Left lobe of liver (tissue), 2 donors: ENCODE measurements at regions not wholly inside any gene's neighbourhood (a gene's known extent, or its start where the extent isn't known, plus 50 kb on each side); places are given as distances from the start of the nearest gene placed in this dataset.
"Not testable (repeated sequence)": the region's sequence is repeated elsewhere in the genome, so short reads cannot be mapped to it uniquely, and the experiment has no call there.

Experiments
- ATAC-seq: fragments of 200-7000 bp; cut with Tn5 transposase; one replicate; pipeline ENCODE4 v1.9.1; 2020; ENCODE audit warnings: mild to moderate bottlenecking, moderate library complexity
- DNase-seq: peaks from one replicate; pipeline ENCODE4 v3.0.0-alpha.2; 2020; ENCODE audit warnings: low spot score
- donor health status: DM: no; HTN: no; CAD: no; lungs with moderate emphysema.
- donor health status: DM: no; HTN: yes; CAD: no.

GRCh38 chrX:122270809-122271494, 913.1 kb upstream of the GRIA3 start:
- ATAC-seq: no peak
- no peak for DNase-seq

DNA sequence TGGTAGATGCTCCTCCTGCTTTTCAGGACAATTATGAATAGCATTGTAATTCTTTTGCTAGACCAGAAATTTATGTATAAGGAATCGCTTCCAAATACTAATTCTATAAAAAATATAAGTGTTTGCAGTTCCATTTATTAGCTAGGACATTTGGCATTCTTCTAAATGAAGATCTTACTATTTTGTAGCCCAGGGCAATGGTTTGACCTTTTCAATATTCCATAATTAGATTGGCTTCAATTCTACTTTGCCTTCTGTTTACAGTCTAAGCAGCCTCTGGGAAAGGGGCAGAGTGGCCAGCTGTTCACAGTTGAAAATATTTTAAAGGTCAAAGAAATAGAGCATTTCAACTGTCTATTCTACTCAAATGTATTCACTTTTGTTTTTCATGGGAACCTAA, 912.1 kb upstream of the GRIA3 start:
- DNase-seq (no peak), ATAC-seq (no peak)

DNA sequence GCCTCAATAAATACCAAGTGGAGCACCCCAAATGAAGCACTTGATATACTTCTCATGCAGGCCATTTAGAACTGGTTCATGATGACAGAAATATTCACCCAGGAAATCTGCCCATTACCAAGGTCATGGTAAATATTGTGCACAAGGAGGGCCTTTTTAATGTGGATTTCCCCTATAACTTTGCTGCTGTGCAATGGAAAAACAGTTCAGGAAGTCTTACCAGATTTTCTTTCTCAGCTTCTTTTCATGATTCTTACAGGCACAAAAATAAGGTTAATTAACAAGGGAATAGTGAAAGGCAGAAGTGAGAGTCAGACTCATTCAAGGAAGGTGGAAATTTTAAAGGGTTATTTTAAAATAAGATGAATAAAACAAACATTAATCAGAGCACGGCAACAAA, 904.3 kb upstream of the GRIA3 start:
- ATAC-seq: no peak

GRCh38 chrX:122299822-122300221, 884.3 kb upstream of the GRIA3 start:
- ATAC-seq, DNase-seq: not testable (repeated sequence)

More for the DNA sequence above, 904.3 kb upstream of the GRIA3 start:
- DNase-seq: no peak

GRCh38 chrX:122301491-122301890, 882.6 kb upstream of the GRIA3 start:
- DNase-seq (no peak), ATAC-seq (no peak)

DNA sequence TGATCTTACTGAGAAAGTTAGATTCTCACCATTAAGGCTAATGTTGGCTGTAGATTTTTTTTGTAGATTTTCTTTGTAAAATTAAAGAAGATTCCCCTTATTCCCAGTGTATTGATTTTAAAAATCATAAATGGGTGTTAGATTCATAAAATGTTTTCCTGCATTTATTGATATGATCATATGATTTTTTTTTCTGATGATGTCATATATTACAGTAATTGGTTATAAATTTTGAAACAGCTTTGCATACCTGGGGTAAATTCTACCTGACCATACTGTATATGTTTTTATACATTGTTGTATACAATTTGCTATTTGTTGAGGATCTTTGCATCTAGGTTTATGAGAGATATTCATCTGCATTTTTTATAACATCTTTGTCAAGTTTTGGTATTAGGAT, 880.3 kb upstream of the GRIA3 start:
- ATAC-seq: no peak

DNA sequence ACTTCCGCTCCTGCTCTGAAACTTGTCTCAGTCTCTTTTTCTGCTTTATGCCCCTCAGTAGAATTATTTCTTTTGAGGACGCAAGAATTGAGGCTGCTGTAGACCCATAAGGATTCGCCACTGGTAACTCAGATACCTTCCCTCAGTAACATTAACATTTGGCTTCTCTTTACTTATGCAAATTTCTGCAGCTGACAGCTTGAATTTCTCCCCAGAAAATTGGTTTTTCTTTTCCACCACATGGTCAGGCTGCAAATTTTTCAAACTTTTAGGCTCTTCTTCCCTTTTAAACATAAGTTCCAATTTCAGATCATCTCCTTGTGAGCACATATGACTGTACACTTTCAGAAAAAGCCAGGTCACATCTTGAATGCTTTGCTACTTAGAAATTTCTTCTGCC, 839.3 kb upstream of the GRIA3 start:
- no peak for DNase-seq
- ATAC-seq: no peak

More for the DNA sequence above, 880.3 kb upstream of the GRIA3 start:
- DNase-seq: no peak

- ATAC-seq (no peak), DNase-seq (no peak)
These were observed 820.8 kb upstream of the GRIA3 start for GRCh38 chrX:122363112-122363795.

DNA sequence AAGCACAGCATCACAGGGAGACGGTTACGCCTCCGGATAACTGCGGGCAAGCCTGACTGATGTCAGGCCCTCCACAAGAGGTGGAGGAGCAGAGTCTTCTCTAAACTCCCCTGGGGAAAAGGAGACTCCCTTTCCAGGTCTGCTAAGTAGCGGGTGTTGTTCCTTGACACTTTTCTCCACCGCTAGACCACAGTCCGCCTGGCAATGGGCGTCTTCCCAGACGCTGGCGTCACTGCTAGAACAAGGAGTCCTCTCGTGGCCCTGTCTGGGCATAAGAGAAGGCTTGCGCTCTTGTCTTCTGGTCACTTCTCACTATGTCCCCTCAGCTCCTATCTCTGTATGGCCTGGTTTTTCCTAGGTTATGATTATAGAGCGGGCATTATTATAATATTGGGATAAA, 808.5 kb upstream of the GRIA3 start:
- not testable (repeated sequence) for ATAC-seq, DNase-seq

DNA sequence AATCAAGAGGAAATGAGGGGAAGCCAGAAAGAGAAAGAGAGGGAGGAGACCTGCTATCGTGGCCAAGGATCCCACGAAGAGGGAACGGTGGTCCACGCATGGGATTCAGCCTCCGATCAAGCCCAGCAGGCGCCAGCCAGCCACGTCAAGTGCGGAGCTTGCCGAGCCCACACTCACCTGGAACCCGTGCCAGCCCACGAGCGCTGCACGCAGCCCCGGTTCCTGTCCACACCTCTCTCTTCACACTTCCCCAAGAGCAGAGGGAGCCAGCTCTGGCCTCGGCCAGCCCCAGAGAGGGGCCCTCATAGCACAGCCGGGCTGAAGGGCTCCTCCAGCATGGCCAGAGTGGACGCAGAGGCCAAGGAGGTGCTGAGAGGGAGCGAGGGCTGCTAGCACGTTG, 795.1 kb upstream of the GRIA3 start:
- DNase-seq: no peak
- ATAC-seq: no peak

DNA sequence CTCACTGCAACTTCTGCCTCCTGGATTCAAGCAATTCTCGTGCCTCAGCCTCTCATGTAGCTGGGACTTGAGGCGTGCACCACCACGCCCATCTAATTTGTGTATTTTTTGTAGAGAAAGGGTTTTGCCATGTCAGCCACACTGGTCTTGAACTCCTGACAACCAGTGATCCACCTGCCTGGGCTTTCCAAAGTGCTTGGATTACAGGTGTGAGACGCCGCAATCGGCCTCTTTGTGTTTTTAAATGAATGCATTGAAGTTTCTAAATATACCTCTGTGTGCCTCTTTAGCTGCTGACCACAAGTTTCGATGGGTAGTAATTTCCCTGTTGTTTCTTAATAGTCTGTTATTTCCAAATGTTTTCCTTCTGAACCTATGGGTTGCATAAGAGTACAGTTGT, 765.3 kb upstream of the GRIA3 start:
- no peak for DNase-seq
- no peak for ATAC-seq

DNA sequence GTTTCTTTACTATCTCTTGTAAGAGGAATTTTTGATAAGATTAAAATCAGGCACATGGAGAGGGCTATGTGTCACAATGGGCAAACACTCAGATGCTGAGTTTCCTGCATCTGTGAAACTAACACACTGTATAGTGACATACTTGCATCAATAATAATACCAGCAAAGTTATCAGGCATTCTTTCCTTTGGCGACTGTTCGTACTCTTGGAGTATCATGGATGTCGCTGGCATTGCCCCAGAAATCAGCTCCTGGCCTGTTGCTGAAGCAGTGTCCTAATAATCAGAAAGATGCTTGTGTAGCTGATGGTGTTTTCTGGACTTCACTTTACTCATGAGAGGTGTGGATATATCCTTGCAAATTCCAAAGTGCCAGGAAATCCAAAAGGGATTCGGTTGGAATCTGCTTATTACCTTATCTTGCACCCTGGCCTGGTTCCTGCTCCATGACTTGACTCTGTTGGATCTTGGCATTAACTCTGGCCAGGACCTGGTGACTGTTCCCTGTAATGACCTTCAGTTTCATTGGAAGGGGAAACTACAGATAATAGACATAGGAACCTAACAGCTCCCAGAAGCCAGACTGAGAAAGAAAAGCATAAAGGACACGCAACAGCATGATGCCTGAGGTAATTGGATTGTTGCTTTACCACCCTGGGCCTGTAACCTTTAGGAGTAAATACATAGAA, 762.5 kb upstream of the GRIA3 start:
- ATAC-seq (no peak), DNase-seq (no peak)

GRCh38 chrX:122422547-122422946, 761.5 kb upstream of the GRIA3 start:
- no peak for DNase-seq
- no peak for ATAC-seq

GRCh38 chrX:122434942-122435341, 749.1 kb upstream of the GRIA3 start:
- ATAC-seq (no peak), DNase-seq (no peak)

- no peak for DNase-seq
- ATAC-seq: no peak
These were observed 744.2 kb upstream of the GRIA3 start for GRCh38 chrX:122439831-122440230.

- DNase-seq: no peak
- no peak for ATAC-seq
These were observed 743.2 kb upstream of the GRIA3 start for GRCh38 chrX:122440832-122441231.

- ATAC-seq (no peak), DNase-seq (no peak)
These were observed 742.6 kb upstream of the GRIA3 start for GRCh38 chrX:122441451-122441850.

DNA sequence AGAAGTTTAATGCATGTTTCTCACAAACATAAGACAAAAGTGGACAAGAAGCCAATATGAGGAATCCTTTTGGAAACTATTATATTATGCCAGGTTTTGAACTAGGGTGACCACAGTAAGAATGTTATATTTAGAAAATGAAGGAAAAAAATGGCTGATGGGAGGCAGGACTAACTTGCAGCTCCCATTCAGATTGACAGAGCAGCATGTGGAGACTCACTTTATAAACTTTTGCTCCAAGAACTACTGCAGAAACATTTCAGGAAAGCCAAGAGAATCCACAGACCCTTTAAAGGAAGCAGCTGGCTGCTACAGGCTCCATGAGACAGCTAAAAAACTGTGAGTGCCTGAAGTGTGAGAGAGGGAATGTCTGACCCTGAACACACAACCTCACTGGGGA, 738.6 kb upstream of the GRIA3 start:
- ATAC-seq: no peak
- no peak for DNase-seq

GRCh38 chrX:122464341-122464740, 719.7 kb upstream of the GRIA3 start:
- no peak for ATAC-seq
- no peak for DNase-seq

DNA sequence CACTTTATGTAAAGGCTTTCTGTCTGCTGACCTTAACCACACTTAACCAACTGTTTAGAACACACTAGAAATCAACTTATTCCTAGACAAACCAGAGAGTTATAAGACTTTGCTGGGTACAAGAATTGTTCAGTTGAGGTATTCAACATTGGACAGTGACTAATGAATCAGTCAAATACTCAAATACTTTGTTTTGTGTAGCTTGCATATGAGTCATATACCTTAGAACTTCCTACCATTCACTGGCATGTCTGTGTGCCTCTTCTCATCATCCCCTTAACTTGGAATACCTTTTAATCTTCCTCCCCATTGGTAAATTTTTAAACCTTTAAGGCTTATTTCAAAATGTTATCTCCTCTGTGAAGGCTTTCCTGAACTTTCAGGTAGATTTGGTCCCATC, 708.8 kb upstream of the GRIA3 start:
- DNase-seq (no peak), ATAC-seq (no peak)

DNA sequence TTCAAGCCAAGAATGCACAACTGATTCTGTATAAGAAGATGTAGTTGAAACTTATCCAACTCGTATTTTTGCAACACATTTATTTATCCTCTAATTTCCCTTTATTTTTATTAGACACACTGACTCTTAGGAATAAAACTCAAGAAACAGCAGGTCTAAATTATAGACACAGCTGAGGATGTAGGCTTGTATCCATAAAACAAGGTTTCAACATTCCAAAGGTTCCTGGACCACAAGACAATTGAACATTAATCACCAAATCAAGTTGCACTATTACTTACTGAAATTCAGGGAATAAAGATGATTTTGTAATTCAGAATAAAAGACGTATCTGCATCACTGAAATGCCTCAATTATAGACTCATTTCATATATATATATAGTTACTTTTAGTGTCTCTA, 683.5 kb upstream of the GRIA3 start:
- DNase-seq (no peak), ATAC-seq (no peak)

DNA sequence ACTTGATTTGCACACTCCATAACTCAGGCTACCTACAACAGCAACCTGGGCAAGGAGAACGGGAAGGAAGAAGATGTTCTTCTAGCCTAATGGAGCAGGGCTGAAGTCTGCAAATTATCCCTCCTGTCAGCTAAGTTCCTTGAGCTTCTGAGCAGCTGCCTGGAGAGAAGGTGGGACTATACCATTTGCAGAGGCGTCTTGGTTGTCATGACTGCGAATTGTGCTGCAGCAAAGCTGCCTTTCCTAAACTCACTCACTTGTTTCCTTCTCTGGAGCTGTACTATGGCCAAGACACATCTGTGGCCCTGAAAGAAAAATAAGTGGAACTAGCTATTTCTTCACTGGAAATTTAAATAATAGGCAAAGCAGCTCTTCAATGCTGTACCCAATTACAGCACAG, 682.4 kb upstream of the GRIA3 start:
- DNase-seq (no peak), ATAC-seq (no peak)
